ENCODE measurements at regions not wholly inside any gene's neighbourhood (a gene's known extent, or its start where the extent isn't known, plus 50 kb on each side); places are given as distances from the start of the nearest gene placed in this dataset.

DNA sequence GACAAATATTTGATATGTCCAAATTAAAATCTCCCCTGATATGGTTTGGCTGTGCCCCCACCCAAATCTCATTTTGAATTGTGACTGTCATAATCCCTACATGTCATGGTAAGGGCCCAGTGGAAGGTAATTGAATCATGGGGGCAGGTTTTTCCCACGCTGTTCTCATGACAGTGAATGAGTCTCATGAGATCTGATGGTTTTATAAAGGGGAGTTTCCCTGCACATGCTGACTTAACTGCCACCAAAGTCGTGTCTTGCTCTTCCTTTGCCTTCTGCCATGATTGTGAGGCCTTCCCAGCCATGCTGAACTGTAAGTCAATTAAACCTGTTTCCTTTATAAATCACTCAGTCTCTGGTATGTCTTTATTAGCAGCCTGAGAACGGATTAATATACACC is 207.0 kb downstream of the BARHL2 start:
- Histone ChIP-seq H3K4me2 (ENCODE audit: low read length) (no peak overlapping the region), H3K4me3 (ENCODE audit: low read depth, low read length, poor library complexity, severe bottlenecking) (no peak overlapping the region), H3K9ac (ENCODE audit: low read length) (no peak overlapping the region), H3K9me2 (ENCODE audit: low read depth, low read length) (no peaks in the 10 kb centered on the region), H3K4me1 (ENCODE audit: insufficient read depth, low read length, severe bottlenecking) (no peaks in the 10 kb centered on the region), H3K36me3 (ENCODE audit: insufficient read depth, low read length) (no peaks in the 10 kb centered on the region), H3K27ac (ENCODE audit: low read depth, low read length, poor library complexity, severe bottlenecking) (no peak overlapping the region), H3K27me3 (ENCODE audit: insufficient read depth, low read length) (no peaks in the 10 kb centered on the region), H3K9me3 (ENCODE audit: low read length) (no peaks in the 10 kb centered on the region), H3F3A (ENCODE audit: insufficient read depth, low read length) (no peaks in the 10 kb centered on the region), H3K79me2 (ENCODE audit: insufficient read depth, low read length) (no peaks in the 10 kb centered on the region), H2AFZ (ENCODE audit: low read length) (no peak overlapping the region), H4K20me1 (ENCODE audit: insufficient read depth, low read length) (no peaks in the 10 kb centered on the region)
- TF ChIP-seq, protein P1, sequence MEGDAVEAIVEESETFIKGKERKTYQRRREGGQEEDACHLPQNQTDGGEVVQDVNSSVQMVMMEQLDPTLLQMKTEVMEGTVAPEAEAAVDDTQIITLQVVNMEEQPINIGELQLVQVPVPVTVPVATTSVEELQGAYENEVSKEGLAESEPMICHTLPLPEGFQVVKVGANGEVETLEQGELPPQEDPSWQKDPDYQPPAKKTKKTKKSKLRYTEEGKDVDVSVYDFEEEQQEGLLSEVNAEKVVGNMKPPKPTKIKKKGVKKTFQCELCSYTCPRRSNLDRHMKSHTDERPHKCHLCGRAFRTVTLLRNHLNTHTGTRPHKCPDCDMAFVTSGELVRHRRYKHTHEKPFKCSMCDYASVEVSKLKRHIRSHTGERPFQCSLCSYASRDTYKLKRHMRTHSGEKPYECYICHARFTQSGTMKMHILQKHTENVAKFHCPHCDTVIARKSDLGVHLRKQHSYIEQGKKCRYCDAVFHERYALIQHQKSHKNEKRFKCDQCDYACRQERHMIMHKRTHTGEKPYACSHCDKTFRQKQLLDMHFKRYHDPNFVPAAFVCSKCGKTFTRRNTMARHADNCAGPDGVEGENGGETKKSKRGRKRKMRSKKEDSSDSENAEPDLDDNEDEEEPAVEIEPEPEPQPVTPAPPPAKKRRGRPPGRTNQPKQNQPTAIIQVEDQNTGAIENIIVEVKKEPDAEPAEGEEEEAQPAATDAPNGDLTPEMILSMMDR (IDR thresholded peaks at IDR 0.05; ENCODE audit: low read length): no peak
- TF ChIP-seq EZH2 (IDR thresholded peaks at IDR 0.05; ENCODE audit: borderline replicate concordance, low read length): no peak

DNA sequence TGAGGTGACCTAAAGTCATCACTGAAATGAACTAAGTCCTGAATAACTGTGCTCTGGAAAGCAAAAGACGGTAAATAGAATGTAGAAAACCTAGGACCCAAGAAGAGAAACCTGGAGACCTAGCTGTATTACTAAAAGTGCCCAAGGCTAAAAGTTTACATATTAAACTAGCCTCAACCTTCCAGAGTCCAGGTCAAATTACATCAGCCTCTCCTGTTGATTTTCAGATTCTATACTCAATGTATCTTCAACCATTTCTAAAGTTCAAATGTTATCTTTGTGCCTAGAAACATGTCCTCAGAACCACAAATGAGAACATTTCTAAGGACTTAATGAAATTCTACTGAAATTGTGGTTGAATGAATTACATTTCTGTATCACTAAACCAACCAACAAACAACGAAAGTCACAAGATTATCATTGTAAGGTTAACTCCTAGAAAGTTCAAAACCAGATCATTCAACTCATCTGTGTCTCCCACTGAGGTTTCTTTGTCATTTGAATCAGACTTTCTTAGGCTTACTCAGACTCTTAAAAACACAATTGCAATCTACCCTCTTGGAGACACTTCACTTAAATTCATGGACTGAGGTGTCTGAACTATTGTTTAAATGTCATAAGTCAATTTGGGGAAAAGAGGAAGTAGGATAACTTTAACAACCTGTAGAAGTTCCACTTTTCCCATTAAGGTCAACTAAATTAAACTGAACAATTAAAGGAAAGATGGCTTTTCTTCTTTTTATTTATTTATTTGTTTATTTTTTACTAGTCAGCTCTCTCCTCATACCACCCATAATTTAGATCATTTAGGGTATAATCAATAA is 207.7 kb downstream of the BARHL2 start:
- Histone ChIP-seq H3K4me3 (ENCODE audit: low read depth, low read length, poor library complexity, severe bottlenecking) (no peak overlapping the region), H3K9me2 (ENCODE audit: low read depth, low read length) (no peaks in the 10 kb centered on the region), H3K4me2 (ENCODE audit: low read length) (no peak overlapping the region), H3K4me1 (ENCODE audit: insufficient read depth, low read length, severe bottlenecking) (no peaks in the 10 kb centered on the region), H3K79me2 (ENCODE audit: insufficient read depth, low read length) (no peaks in the 10 kb centered on the region), H3F3A (ENCODE audit: insufficient read depth, low read length) (no peaks in the 10 kb centered on the region), H2AFZ (ENCODE audit: low read length) (no peak overlapping the region), H3K9ac (ENCODE audit: low read length) (no peak overlapping the region), H3K36me3 (ENCODE audit: insufficient read depth, low read length) (no peaks in the 10 kb centered on the region), H4K20me1 (ENCODE audit: insufficient read depth, low read length) (no peaks in the 10 kb centered on the region), H3K27ac (ENCODE audit: low read depth, low read length, poor library complexity, severe bottlenecking) (no peak overlapping the region), H3K27me3 (ENCODE audit: insufficient read depth, low read length) (no peaks in the 10 kb centered on the region), H3K9me3 (ENCODE audit: low read length) (no peaks in the 10 kb centered on the region)
- no peak for TF ChIP-seq EZH2 (IDR thresholded peaks at IDR 0.05; ENCODE audit: borderline replicate concordance, low read length)
- TF ChIP-seq, protein P1 (IDR thresholded peaks at IDR 0.05; ENCODE audit: low read length): no peak

DNA sequence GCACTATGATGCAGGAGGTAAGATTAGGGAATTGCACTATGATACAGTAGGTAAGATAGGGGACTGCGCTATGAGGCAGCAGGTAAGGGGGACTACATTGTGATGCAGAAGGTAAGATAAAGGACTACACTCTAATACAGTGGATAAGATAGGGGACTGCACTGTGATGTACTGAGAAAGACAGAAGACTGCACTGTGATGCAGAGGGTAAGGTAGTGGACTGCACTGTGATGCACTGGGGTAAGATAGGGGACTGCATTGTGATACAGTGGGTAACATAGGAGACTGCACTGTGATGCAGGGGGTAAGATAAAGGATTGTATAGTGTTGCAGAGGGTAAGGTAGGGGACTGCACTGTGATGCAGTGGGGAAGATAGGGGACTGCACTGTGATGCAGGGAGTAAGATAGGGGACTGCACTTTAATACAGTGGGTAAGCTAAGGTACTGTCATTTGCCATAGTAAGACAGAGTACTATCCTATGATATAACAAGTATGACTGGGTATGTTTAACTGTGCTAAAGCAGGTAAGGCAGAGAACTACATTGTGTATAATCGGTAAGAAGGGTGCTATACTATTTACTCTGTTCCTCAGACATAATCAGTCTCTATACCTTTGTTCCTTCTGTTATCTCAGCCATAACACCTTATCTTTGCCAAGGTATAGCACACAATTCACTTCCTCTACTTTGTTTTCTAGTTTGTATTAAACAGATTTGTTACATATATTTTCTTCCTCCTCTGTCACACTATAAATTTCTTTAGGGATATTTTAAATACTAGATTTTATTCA is 208.5 kb downstream of the BARHL2 start:
- no peak overlapping the region for H2AFZ ChIP-seq (ENCODE audit: low read length)
- H4K20me1 ChIP-seq (ENCODE audit: insufficient read depth, low read length): no peaks in the 10 kb centered on the region
- TF ChIP-seq, protein P1 (IDR thresholded peaks at IDR 0.05; ENCODE audit: low read length): no peak
- TF ChIP-seq EZH2 (IDR thresholded peaks at IDR 0.05; ENCODE audit: borderline replicate concordance, low read length): no peak
- H3K4me1 ChIP-seq (ENCODE audit: insufficient read depth, low read length, severe bottlenecking): no peaks in the 10 kb centered on the region
- no peaks in the 10 kb centered on the region for H3K36me3 ChIP-seq (ENCODE audit: insufficient read depth, low read length)
- no peak overlapping the region for H3K4me2 ChIP-seq (ENCODE audit: low read length)
- no peak overlapping the region for H3K27ac ChIP-seq (ENCODE audit: low read depth, low read length, poor library complexity, severe bottlenecking)
- no peaks in the 10 kb centered on the region for H3K9me2 ChIP-seq (ENCODE audit: low read depth, low read length)
- no peak overlapping the region for H3K9ac ChIP-seq (ENCODE audit: low read length)
- no peaks in the 10 kb centered on the region for H3K9me3 ChIP-seq (ENCODE audit: low read length)
- H3F3A ChIP-seq (ENCODE audit: insufficient read depth, low read length): no peaks in the 10 kb centered on the region
- no peaks in the 10 kb centered on the region for H3K79me2 ChIP-seq (ENCODE audit: insufficient read depth, low read length)
- no peak overlapping the region for H3K4me3 ChIP-seq (ENCODE audit: low read depth, low read length, poor library complexity, severe bottlenecking)
- H3K27me3 ChIP-seq (ENCODE audit: insufficient read depth, low read length): no peaks in the 10 kb centered on the region
